ENCODE measurements at regions not wholly inside any gene's neighbourhood (a gene's known extent, or its start where the extent isn't known, plus 50 kb on each side); places are given as distances from the start of the nearest gene placed in this dataset.

DNA sequence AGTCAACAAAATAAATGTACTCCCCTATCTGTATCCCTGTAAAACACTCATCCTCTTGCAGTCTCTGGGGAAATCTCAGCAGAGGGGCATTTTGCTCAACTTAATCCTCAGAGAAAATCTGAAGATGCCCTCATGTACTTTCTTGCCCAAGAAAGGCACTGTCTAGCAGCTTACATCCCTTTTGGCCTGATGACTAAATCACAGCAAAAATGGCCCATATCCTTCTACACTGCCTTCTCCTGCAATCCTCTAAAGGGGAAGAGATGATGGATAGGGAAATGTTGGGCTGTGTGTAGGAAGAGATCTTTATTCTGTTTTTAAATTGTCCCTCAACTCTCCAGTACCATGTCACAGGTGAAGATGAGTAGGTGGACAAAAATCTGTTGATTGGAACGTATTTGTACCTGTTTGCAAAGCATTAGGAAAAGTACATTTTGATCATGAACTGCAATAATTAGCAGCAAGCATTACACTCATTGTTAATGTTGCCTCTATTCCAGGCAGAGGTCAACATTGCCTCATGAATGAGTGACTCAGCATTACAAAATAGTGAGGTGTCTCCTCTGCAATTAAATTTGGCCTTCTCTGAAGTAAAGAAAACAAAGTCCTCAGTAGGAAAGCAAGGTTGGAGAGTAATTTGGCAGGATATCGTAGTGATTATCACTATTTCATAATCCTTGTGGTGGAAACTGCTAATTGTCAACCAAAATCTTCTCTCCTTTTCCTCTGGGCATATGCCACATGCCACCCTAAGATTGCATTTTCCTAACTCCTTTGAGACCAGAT is 172.4 kb upstream of the CAND1 start:
- Histone ChIP-seq H2AFZ (ENCODE audit: low read length) (no peak overlapping the region), H3K79me2 (ENCODE audit: insufficient read depth, low read depth, low read length) (no peaks in the 10 kb centered on the region), H3K4me2 (ENCODE audit: low read length) (no peak overlapping the region), H3K4me1 (ENCODE audit: insufficient read depth, low read length, poor library complexity, severe bottlenecking) (no peaks in the 10 kb centered on the region), H4K20me1 (ENCODE audit: insufficient read depth, low read length) (no peaks in the 10 kb centered on the region), H3K4me3 (ENCODE audit: low read depth, low read length, poor library complexity, severe bottlenecking) (no peak overlapping the region), H3K9me2 (ENCODE audit: insufficient read depth, low read length) (no peaks in the 10 kb centered on the region), H3K9me3 (ENCODE audit: low read length) (no peaks in the 10 kb centered on the region), H3K27ac (ENCODE audit: low read depth, low read length, poor library complexity, severe bottlenecking) (no peak overlapping the region), H3K36me3 (ENCODE audit: insufficient read depth, low read length) (no peaks in the 10 kb centered on the region)
- DNase-seq (ENCODE audit: low spot score): no peak
- intact Hi-C loops (cut with micrococcal nuclease; ENCODE audit: unreplicated experiment): no loop called here
- no TSS peak for BruUV-seq (replicated peaks)
- POLR2A ChIA-PET: interaction anchor here (0.6 kb wide), 1 partner anchor 479 kb away, joined by 3 read pairs; no protein-coding TSS in a partner anchor
- TF ChIP-seq, protein P1, sequence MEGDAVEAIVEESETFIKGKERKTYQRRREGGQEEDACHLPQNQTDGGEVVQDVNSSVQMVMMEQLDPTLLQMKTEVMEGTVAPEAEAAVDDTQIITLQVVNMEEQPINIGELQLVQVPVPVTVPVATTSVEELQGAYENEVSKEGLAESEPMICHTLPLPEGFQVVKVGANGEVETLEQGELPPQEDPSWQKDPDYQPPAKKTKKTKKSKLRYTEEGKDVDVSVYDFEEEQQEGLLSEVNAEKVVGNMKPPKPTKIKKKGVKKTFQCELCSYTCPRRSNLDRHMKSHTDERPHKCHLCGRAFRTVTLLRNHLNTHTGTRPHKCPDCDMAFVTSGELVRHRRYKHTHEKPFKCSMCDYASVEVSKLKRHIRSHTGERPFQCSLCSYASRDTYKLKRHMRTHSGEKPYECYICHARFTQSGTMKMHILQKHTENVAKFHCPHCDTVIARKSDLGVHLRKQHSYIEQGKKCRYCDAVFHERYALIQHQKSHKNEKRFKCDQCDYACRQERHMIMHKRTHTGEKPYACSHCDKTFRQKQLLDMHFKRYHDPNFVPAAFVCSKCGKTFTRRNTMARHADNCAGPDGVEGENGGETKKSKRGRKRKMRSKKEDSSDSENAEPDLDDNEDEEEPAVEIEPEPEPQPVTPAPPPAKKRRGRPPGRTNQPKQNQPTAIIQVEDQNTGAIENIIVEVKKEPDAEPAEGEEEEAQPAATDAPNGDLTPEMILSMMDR (conservative IDR thresholded peaks at IDR 0.05; ENCODE audit: low read length): no peak
- no peak for TF ChIP-seq EZH2phosphoT487 (IDR thresholded peaks at IDR 0.05; ENCODE audit: borderline replicate concordance, low read depth, low read length)
- CTCF ChIA-PET (ENCODE audit: unreplicated experiment): no interaction called here

DNA sequence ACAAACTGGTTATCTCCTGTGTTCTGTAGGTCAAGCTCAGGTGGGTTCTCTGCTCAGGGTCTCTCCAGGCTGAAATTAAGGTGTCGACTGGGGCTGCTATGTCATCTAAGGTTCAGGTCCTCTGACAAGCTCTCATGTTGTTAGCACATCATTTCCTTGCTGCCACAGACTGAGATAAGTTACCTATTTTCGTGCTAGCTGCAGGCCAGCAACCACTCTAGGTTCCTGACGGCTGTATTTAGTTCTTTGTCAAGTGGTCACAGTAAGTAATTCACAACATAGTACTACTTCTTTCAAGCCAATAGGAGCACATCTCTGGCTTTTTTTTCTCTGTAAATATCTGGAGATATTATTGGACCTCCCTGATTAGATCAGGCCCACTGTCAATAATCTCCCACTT is 169.3 kb upstream of the CAND1 start:
- DNase-seq (ENCODE audit: low spot score): no peak
- H3K36me3 ChIP-seq (ENCODE audit: insufficient read depth, low read length): no peaks in the 10 kb centered on the region

DNA sequence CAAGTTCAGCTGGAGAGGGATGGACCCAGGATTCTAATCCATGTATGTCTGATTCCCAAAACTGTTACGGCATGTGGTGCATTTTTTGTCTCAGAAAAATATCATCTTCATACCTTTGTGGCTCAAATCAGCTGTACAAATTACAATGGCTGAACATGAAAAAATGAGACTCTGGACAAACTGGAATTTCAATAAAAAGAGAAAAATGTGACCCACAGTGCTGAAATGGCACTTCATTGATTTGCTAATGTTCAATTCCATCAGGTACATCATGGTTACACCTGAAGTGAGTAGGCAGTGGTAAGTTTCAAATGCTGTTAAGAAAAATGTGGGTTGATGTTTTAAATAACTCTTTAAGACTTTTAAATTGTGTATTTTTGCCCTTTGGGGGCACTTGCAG is 165.6 kb upstream of the CAND1 start:
- Histone ChIP-seq H3K4me1 (ENCODE audit: insufficient read depth, low read length, poor library complexity, severe bottlenecking) (no peaks in the 10 kb centered on the region), H3K4me3 (ENCODE audit: low read depth, low read length, poor library complexity, severe bottlenecking) (no peak overlapping the region), H3K36me3 (ENCODE audit: insufficient read depth, low read length) (no peaks in the 10 kb centered on the region), H3K9me3 (ENCODE audit: low read length) (no peaks in the 10 kb centered on the region; the same call in 1 of the 2 replicates), H4K20me1 (ENCODE audit: insufficient read depth, low read length) (no peaks in the 10 kb centered on the region), H3K4me2 (ENCODE audit: low read length) (no peak overlapping the region), H2AFZ (ENCODE audit: low read length) (no peak overlapping the region), H3K9me2 (ENCODE audit: insufficient read depth, low read length) (no peaks in the 10 kb centered on the region), H3K79me2 (ENCODE audit: insufficient read depth, low read depth, low read length) (no peaks in the 10 kb centered on the region), H3K27ac (ENCODE audit: low read depth, low read length, poor library complexity, severe bottlenecking) (no peak overlapping the region)
- TF ChIP-seq, protein P1 (conservative IDR thresholded peaks at IDR 0.05; ENCODE audit: low read length): no peak
- no peak for TF ChIP-seq EZH2phosphoT487 (IDR thresholded peaks at IDR 0.05; ENCODE audit: borderline replicate concordance, low read depth, low read length)
- DNase-seq (ENCODE audit: low spot score): no peak
- intact Hi-C loops (cut with micrococcal nuclease; ENCODE audit: unreplicated experiment): no loop called here
- ChIA-PET CTCF (ENCODE audit: unreplicated experiment) (no interaction called here), POLR2A (no interaction called here)
- BruUV-seq (replicated peaks): no TSS peak

More for the DNA sequence above, 169.3 kb upstream of the CAND1 start:
- Histone ChIP-seq H3K9me3 (ENCODE audit: low read length) (no peaks in the 10 kb centered on the region), H4K20me1 (ENCODE audit: insufficient read depth, low read length) (no peaks in the 10 kb centered on the region), H3K79me2 (ENCODE audit: insufficient read depth, low read depth, low read length) (no peaks in the 10 kb centered on the region), H3K4me2 (ENCODE audit: low read length) (no peak overlapping the region), H3K4me1 (ENCODE audit: insufficient read depth, low read length, poor library complexity, severe bottlenecking) (no peaks in the 10 kb centered on the region), H3K27ac (ENCODE audit: low read depth, low read length, poor library complexity, severe bottlenecking) (no peak overlapping the region), H3K4me3 (ENCODE audit: low read depth, low read length, poor library complexity, severe bottlenecking) (no peak overlapping the region), H2AFZ (ENCODE audit: low read length) (no peak overlapping the region), H3K9me2 (ENCODE audit: insufficient read depth, low read length) (no peaks in the 10 kb centered on the region)
- no TSS peak for BruUV-seq (replicated peaks)
- CTCF ChIA-PET (ENCODE audit: unreplicated experiment): no interaction called here
- POLR2A ChIA-PET: no interaction called here
- TF ChIP-seq EZH2phosphoT487 (IDR thresholded peaks at IDR 0.05; ENCODE audit: borderline replicate concordance, low read depth, low read length): no peak
- TF ChIP-seq, protein P1 (conservative IDR thresholded peaks at IDR 0.05; ENCODE audit: low read length): no peak
- intact Hi-C loops (cut with micrococcal nuclease; ENCODE audit: unreplicated experiment): no loop called here
